OCI-LY7 (cell line): ENCODE measurements at regions not wholly inside any gene's neighbourhood (a gene's known extent, or its start where the extent isn't known, plus 50 kb on each side); places are given as distances from the start of the nearest gene placed in this dataset.

Experiments used
- BruUV-seq: library from RNA; stranded (reverse); fragments of 400-500 nt; replicated peaks from 2 replicates; lab custom pipeline; 2021; lab: Mats Ljungman, UMichigan
- CTCF ChIA-PET: fragments of 300-600 bp; sonication (Branson Sonifier 250); formaldehyde crosslinking; loops from one replicate; lab custom pipeline; 2022; ENCODE audit warnings: antibody characterized with exemption; ENCODE audit not compliant: unreplicated experiment; lab: Charles Lee
- POLR2A ChIA-PET: fragments of 300-600 bp; sonication (Branson Sonifier 250); formaldehyde crosslinking; loops from one replicate; lab custom pipeline; 2022; ENCODE audit warnings: antibody characterized with exemption; lab: Charles Lee
- DNase-seq: peaks from one replicate; pipeline ENCODE4 v3.0.0-alpha.2; 2015; ENCODE audit warnings: low spot score
- H2AFZ ChIP-seq: fragments of 200-600 bp; sonication (generic), shearing (Covaris generic); 2 replicates; pipeline ENCODE4 v1.6.1; 2014; ENCODE audit warnings: mild to moderate bottlenecking, antibody characterized with exemption, low read length, moderate library complexity
- H3K27ac ChIP-seq: fragments of 200-600 bp; sonication (generic); 2 replicates; pipeline ENCODE4 v1.5.1; 2014; ENCODE audit warnings: mixed run types, low read depth, mild to moderate bottlenecking, moderate library complexity, low read length, inconsistent platforms; ENCODE audit not compliant: poor library complexity, severe bottlenecking
- H3K36me3 ChIP-seq: fragments of 200-600 bp; sonication (generic); 2 replicates; pipeline ENCODE4 v1.6.1; 2014; ENCODE audit warnings: mild to moderate bottlenecking, antibody characterized with exemption, low read length, moderate library complexity, mixed read lengths; ENCODE audit not compliant: insufficient read depth
- H3K4me1 ChIP-seq: fragments of 200-600 bp; sonication (generic); 2 replicates; pipeline ENCODE4 v1.5.1; 2014; ENCODE audit warnings: mild to moderate bottlenecking, low read length; ENCODE audit not compliant: insufficient read depth, poor library complexity, severe bottlenecking
- H3K4me2 ChIP-seq: fragments of 200-600 bp; sonication (generic); 2 replicates; pipeline ENCODE4 v1.6.1; 2014; ENCODE audit warnings: mild to moderate bottlenecking, low read length
- H3K4me3 ChIP-seq: fragments of 200-600 bp; sonication (generic); 2 replicates; pipeline ENCODE4 v1.5.1; 2014; ENCODE audit warnings: mild to moderate bottlenecking, low read depth, low read length; ENCODE audit not compliant: poor library complexity, severe bottlenecking
- H3K79me2 ChIP-seq: fragments of 200-600 bp; sonication (generic); 2 replicates; pipeline ENCODE4 v1.6.1; 2016; ENCODE audit warnings: low read depth, mild to moderate bottlenecking, low read length, moderate library complexity, mixed read lengths; ENCODE audit not compliant: insufficient read depth
- H3K9me2 ChIP-seq: fragments of 200-600 bp; sonication (generic); 2 replicates; pipeline ENCODE4 v1.6.1; 2016; ENCODE audit warnings: mild to moderate bottlenecking, low read length, mixed read lengths; ENCODE audit not compliant: insufficient read depth
- H3K9me3 ChIP-seq: fragments of 200-600 bp; sonication (generic); 2 replicates; pipeline ENCODE4 v1.6.1; 2014; ENCODE audit warnings: mild to moderate bottlenecking, mixed run types, low read length, mixed read lengths
- H4K20me1 ChIP-seq: fragments of 200-600 bp; sonication (generic); 2 replicates; pipeline ENCODE4 v1.6.1; 2014; ENCODE audit warnings: mild to moderate bottlenecking, antibody characterized with exemption, low read length, moderate library complexity, mixed read lengths; ENCODE audit not compliant: insufficient read depth
- EZH2phosphoT487 ChIP-seq: fragments of 200-600 bp; sonication (generic); IDR thresholded peaks from 2 replicates; pipeline ENCODE4 v1.6.1; 2018; ENCODE audit warnings: low read depth, borderline replicate concordance, mild to moderate bottlenecking, mixed run types, antibody characterized with exemption, low read length, moderate library complexity, mixed read lengths
- intact Hi-C: fragments of 100-400 bp; cut with micrococcal nuclease; formaldehyde crosslinking; loops from one replicate; pipeline ENCODE4 v1.10.0; 2022; ENCODE audit not compliant: unreplicated experiment
- TF ChIP-seq, protein P1 (sequence below): fragments of 200-600 bp; sonication (generic); conservative IDR thresholded peaks from 2 replicates; pipeline ENCODE4 v1.5.1; 2014; ENCODE audit warnings: mild to moderate bottlenecking, antibody characterized with exemption, low read length, moderate library complexity, mixed read lengths

- no peaks in the 10 kb centered on the region for H3K9me3 ChIP-seq
- H3K27ac ChIP-seq: no peak overlapping the region
- intact Hi-C loops: no loop called here
- no peak overlapping the region for H3K4me2 ChIP-seq
- no peaks in the 10 kb centered on the region for H3K36me3 ChIP-seq
- H3K9me2 ChIP-seq: no peaks in the 10 kb centered on the region
- H2AFZ ChIP-seq: no peak overlapping the region
- H4K20me1 ChIP-seq: no peaks in the 10 kb centered on the region
- TF ChIP-seq, protein P1, sequence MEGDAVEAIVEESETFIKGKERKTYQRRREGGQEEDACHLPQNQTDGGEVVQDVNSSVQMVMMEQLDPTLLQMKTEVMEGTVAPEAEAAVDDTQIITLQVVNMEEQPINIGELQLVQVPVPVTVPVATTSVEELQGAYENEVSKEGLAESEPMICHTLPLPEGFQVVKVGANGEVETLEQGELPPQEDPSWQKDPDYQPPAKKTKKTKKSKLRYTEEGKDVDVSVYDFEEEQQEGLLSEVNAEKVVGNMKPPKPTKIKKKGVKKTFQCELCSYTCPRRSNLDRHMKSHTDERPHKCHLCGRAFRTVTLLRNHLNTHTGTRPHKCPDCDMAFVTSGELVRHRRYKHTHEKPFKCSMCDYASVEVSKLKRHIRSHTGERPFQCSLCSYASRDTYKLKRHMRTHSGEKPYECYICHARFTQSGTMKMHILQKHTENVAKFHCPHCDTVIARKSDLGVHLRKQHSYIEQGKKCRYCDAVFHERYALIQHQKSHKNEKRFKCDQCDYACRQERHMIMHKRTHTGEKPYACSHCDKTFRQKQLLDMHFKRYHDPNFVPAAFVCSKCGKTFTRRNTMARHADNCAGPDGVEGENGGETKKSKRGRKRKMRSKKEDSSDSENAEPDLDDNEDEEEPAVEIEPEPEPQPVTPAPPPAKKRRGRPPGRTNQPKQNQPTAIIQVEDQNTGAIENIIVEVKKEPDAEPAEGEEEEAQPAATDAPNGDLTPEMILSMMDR: no peak
- TF ChIP-seq EZH2phosphoT487: no peak
- H3K79me2 ChIP-seq: no peaks in the 10 kb centered on the region
- no peaks in the 10 kb centered on the region for H3K4me1 ChIP-seq
- no TSS peak for BruUV-seq
- no peak overlapping the region for H3K4me3 ChIP-seq
- ChIA-PET POLR2A (no interaction called here), CTCF (no interaction called here)
- no peak for DNase-seq
These were observed 62.5 kb upstream of the BARHL2 start for GRCh38 chr1:90779573-90779972.

- H3K4me1 ChIP-seq: no peaks in the 10 kb centered on the region
- H3K79me2 ChIP-seq: no peaks in the 10 kb centered on the region
- intact Hi-C loops: no loop called here
- H3K27ac ChIP-seq: no peak overlapping the region
- H3K9me3 ChIP-seq: no peaks in the 10 kb centered on the region
- POLR2A ChIA-PET: interaction anchor here (0.7 to 1.0 kb wide), 3 partner anchors 8 to 50 kb away, joined by 3 to 4 read pairs (median 3); no protein-coding TSS in a partner anchor
- H3K36me3 ChIP-seq: no peaks in the 10 kb centered on the region
- H2AFZ ChIP-seq: no peak overlapping the region
- CTCF ChIA-PET: interaction anchor here (1.1 kb wide), 1 partner anchor 57 kb away, joined by 3 read pairs; no protein-coding TSS in a partner anchor
- no peak for TF ChIP-seq EZH2phosphoT487
- TF ChIP-seq, protein P1: no peak
- H4K20me1 ChIP-seq: no peaks in the 10 kb centered on the region
- DNase-seq: no peak
- no TSS peak for BruUV-seq
- H3K9me2 ChIP-seq: no peaks in the 10 kb centered on the region
- H3K4me2 ChIP-seq: no peak overlapping the region
- H3K4me3 ChIP-seq: no peak overlapping the region
These were observed 61.4 kb upstream of the BARHL2 start for GRCh38 chr1:90778486-90778885.

GRCh38 chr1:90773812-90774211, 56.7 kb upstream of the BARHL2 start:
- Histone ChIP-seq H3K9me2 (no peaks in the 10 kb centered on the region), H3K4me3 (no peak overlapping the region), H2AFZ (no peak overlapping the region), H3K27ac (no peak overlapping the region), H3K79me2 (no peaks in the 10 kb centered on the region), H3K36me3 (no peaks in the 10 kb centered on the region), H4K20me1 (no peaks in the 10 kb centered on the region), H3K4me2 (no peak overlapping the region), H3K9me3 (no peaks in the 10 kb centered on the region), H3K4me1 (no peaks in the 10 kb centered on the region)
- ChIA-PET POLR2A (no interaction called here), CTCF (no interaction called here)
- intact Hi-C loops: no loop called here
- DNase-seq: no peak
- no TSS peak for BruUV-seq
- no peak for TF ChIP-seq EZH2phosphoT487
- TF ChIP-seq, protein P1: no peak
